Muscle of arm (tissue), 1 donor: ENCODE measurements at regions not wholly inside any gene's neighbourhood (a gene's known extent, or its start where the extent isn't known, plus 50 kb on each side); places are given as distances from the start of the nearest gene placed in this dataset.
"Not testable (repeated sequence)": the region's sequence is repeated elsewhere in the genome, so short reads cannot be mapped to it uniquely, and the experiment has no call there.

Source experiments
- DNase-seq: peaks from one replicate; pipeline ENCODE4 v3.0.0-alpha.2; 2013

DNA sequence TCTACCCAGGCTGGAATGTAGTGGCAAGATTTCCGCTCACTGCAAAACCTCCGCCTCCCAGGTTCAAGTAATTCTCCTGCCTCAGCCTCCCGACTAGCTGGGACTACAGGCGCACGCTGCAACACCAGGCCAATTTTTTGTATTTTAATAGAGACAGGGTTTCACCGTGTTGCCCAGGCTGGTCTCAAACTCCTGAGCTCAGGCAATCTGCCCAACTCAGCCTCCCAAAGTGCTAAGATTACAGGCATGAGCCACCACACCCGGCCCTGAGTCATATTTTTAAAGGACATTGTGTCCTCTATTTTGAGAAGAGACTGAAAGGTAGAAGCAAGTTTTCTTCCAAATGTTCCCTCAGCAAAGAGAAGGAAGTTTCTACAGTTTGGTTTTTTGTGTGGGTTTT lies 227.1 kb downstream of the KCTD12 start:
- DNase-seq: not testable (repeated sequence)

DNA sequence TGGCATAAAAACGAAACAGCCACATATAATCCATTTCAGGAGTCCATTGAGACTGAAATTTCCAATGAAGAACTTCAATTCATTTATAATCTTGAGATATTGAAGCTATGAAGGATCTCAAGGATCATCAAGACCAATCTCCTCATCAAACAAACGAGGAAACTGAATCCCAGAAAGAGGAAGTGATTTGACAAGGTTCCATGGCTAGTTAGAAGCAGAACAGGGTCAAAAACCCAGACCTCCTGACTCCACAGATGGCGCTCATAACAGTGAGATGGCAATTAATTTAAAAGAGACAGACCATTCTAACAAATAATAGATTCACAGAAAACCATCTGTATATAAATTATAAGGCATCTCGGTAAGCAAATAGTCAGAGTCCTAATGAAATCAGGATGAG lies 229.7 kb downstream of the KCTD12 start:
- no peak for DNase-seq

DNA sequence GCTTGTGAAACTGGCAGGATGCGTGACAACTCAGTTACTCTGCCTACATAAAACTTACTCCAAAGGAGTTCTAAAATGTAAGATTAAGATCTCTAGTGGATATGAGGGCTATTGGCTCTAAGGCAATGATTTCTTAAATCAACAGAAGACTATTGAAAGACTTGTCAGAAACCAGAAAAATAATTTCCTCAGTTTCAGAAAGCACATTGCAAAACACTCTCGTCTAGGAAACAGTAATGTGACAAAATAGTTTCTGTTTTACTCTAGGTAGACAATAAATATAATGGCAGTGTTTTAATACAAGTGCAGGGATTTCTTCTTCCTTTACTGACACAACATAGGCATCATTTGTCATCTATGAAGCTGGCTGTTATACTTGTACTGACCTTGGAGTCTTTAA lies 230.1 kb downstream of the KCTD12 start:
- DNase-seq: no peak

GRCh38 chr13:76654263-76654662 lies 231.9 kb downstream of the KCTD12 start:
- DNase-seq: no peak

GRCh38 chr13:76651286-76651685 lies 234.9 kb downstream of the KCTD12 start:
- DNase-seq: no peak

DNA sequence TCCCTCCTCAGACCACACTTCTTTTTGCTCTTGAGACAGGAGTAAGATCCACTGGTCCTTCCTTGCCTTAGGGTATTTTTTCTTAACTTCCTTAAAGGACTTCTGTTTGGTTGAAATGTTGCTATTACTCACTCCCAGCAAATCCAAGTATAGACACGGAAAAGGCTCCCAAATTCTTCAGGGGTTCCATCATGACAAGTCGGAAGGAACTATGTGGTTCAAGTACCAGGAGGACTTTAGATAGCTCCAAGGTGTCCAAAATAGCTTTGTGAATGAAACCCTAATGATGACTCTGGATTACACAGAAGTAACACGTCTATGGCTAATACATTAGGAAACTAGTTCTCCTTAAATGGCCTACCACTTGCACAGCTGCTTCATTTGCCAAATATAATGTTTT lies 238.7 kb downstream of the KCTD12 start:
- DNase-seq: no peak

DNA sequence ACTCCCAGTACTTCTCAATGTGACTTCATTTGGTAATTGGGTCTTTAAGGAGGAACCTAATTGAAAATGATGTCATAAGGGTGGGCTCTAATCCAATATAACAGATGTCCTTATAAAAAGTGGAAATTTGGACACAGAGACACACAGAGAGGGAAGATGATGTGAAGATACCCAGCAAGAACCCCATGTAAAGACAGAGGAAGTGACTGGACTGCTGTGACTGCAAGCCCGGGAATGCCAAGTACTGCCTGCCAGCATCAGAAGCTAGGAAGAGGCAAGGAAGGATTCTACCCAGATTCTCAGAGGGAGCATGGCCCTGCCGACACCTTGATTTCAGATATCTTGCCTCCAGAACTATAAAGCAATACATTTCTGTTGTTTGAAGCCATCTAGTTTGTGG lies 239.3 kb downstream of the KCTD12 start:
- no peak for DNase-seq

- no peak for DNase-seq
Measured at GRCh38 chr13:76645632-76646031, 240.6 kb downstream of the KCTD12 start.

DNA sequence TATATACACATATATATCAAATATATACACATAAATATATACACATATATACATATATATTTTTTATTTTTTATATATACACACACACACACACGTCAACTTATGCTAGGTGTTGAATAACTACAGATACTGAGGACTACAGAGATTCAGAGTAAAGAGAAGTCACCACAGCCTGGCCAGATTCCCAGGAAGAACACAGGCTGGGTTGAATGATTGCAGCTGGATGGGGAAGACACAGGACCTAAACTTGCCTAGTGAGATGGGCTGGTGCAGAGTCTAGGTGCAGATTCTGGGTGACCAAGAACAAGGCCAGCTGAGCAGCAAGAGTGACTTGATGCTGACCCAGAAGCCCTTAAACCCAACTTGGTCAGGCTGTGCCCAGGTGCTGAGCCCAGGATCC lies 241.3 kb downstream of the KCTD12 start:
- no peak for DNase-seq

- no peak for DNase-seq
Measured at GRCh38 chr13:76643596-76643995, 242.6 kb downstream of the KCTD12 start.

- peak; percentile 52 for DNase-seq
Measured at GRCh38 chr13:76641056-76641455, 245.1 kb downstream of the KCTD12 start.

DNA sequence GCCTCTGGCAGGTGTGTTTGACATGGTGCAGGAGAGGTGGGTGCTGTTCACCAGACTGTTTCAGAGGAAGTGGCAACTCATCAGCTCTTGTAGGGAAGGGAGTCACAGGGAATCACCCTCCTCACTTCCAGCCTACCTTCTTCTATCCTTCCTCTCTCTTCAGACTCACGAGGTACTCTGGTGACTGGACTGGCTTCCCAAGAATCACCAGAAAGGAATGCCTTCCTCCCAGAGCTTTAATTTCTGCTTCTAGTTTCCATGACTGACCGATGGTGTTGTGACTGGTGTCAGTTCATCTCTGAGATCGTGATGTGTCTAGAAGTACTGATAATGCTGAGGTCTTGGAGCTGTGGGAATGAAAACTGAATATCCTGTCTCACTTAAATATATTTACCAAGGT lies 247.3 kb downstream of the KCTD12 start:
- DNase-seq: no peak

GRCh38 chr13:76638181-76638580 lies 248.0 kb downstream of the KCTD12 start:
- DNase-seq: peak; percentile 90

DNA sequence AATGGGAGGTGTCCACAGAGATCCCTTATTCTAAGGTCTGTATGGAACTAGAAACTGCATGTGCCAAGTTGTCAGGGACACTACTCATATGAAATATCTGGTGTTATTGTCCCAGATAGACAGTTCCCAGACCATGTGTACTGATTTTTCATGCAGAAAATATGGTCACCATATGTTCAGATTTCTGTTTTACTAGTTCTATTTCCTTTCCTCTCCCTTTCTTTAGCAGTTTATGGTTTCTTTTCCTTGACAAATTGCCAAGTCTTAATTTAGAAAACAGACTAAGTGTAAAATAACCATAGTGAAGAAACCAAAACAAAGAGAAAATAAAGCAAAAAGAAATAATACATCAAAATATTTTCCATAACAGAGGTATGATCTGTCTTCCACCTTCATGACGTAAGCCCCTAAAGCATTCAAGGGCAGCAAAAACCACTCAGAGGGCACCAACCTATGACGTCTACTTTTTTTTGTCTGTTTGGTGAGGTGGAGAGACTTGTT lies 248.5 kb downstream of the KCTD12 start:
- peak; percentile 70 for DNase-seq

- DNase-seq: no peak
Measured at GRCh38 chr13:76636829-76637228, 249.4 kb downstream of the KCTD12 start.

- DNase-seq: no peak
Measured at GRCh38 chr13:76635232-76636230, 250.7 kb downstream of the KCTD12 start.

DNA sequence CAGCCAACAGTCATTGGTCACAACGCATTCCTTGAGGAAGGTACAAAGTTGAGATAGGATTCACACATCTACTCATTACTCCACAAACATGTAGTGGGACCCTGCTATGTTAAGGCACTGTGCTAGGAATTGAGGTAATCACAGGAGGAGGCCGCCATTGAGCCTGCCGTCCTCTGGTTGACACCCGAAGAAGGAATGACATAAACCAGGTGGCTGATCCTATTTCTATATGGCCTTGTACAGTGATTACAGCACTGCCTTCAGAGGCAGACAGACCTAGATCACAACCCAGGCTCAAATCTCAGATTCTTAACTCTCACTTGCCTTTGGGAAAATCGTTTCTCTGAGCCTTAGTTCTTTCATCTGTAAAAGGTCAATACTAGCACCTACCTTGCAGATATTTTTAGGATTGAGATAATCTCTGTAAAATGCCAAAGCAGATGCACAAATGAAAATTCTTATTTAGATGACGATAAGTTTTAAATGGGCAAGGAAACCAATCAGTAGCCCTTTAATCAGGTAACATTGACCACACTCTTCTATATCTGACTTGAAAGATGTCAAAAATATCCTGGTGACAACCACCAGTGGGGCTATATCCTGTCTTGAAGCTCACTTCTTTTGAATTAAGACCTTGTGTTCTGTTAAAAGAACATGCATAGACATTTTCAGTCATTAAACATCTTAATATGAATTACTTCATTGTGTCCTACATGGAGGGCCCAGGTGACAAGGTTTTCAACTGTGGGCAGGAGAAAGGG lies 251.6 kb downstream of the KCTD12 start:
- DNase-seq: no peak

- DNase-seq: no peak
Measured at GRCh38 chr13:76632401-76633044, 253.7 kb downstream of the KCTD12 start.

GRCh38 chr13:76630629-76631230 lies 255.5 kb downstream of the KCTD12 start:
- DNase-seq: no peak

DNA sequence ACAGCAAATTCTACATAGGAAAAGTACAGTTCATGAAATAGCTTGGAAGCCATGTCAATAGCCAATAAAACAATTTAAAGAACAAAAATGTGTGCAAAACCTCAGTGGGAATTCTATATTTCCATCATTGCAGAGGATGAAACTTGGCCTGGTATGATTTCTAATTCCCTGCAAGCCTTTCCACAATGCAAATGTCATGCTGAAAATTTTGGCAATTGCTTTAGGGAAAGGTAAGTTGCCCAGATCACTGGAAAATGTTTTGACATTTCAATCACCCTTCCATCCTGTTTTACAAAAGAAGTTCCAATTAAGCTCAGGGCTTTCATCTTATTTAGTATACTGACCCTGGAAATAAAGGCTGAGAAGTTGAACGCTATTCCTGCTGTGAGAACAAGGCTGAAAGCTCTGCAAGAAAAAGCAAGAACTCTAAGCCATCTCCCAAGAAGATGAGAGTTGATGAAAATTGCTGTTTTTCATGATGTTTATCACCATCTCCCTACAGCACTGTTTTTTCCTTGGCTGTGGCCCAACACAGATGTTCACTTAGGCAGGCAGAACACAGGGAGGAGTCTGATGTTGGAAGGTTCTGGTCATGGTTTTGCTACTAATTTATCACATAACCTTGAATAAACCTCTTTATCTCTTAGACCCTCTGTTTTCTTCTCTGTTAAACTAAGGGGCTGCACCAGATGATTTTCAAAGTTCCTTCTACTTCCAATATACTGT lies 263.7 kb downstream of the KCTD12 start:
- peak; percentile 88 for DNase-seq

DNA sequence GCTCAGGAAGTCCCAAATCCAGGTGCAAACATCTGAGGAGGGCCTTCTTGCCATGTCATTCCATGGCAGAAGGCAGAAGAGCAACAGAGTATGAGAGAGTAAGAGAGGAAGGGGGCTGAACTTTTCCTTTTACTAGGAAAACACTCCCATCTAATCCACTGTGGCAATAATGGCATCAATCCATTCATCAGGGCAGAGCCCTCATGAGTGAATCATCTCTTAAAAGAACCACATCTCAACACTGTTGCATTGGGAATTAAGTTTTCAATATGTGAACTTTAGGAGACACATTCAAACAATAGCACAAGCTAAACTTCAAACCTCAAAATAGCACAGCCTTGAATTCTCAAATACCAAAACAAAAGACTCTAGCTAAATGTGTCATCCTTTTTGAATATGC lies 264.5 kb downstream of the KCTD12 start:
- peak; percentile 27 for DNase-seq
